ENCODE measurements at regions not wholly inside any gene's neighbourhood (a gene's known extent, or its start where the extent isn't known, plus 50 kb on each side); places are given as distances from the start of the nearest gene placed in this dataset.
"Not testable (repeated sequence)": the region's sequence is repeated elsewhere in the genome, so short reads cannot be mapped to it uniquely, and the experiment has no call there.

DNA sequence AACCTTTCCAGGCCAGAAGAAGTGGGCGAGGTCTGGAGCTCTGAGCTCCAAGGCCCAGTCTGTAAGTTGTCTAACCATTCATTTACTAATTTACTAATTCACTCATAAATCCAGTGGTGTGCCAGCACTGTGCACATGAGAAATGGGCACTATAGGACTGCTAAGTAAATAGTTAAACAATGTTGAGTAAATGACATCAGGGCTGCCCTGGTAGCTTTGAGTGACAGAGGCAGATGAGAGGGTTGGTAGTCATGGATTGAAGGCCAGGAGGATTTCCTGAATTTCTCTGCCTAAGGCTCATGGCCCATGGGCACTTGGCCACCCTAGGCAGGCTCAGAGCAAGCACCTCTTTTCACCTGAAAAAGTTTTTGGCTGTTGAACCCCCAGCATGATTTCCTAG is 216.9 kb upstream of the RXFP2 start:
- DNase-seq = no peak

DNA sequence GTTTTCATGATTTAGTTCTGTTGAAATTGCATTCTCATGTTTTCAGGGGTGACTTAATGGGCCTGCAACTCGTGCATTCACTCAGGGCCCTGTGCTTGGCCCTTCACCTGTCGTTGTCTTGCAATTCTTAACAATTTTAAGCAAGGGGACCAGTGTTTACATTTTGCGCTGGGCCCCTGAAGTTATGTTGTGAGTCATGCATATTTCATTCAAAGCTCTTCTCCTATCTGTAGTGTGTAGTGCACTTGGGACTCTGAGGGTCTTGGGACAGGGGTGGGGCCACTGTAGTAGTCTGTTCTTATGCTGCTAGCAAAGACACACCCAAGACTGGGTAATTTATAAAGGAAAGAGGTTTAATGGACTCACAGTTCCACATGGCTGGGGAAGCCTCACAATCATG is 211.2 kb upstream of the RXFP2 start:
- DNase-seq = no peak

DNA sequence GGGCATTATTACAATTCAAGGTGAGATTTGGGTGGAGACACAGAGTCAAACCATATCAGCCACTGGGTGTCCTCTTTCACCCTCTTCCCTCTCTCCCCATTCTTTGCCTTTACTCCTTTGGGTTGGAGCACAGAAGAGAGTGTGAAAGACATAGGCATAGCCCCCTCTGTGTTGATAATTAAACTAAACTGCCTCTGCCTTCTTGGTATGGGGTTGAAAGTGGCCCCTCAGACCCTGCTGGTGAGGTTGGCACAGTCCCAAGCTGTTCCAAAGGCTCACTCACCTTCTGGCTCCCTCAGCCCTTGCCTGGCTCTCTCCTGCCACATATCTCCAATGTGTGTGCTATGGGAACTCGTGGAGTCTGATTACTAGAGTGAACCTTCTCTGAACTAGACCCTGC is 210.6 kb upstream of the RXFP2 start:
- no peak for DNase-seq

DNA sequence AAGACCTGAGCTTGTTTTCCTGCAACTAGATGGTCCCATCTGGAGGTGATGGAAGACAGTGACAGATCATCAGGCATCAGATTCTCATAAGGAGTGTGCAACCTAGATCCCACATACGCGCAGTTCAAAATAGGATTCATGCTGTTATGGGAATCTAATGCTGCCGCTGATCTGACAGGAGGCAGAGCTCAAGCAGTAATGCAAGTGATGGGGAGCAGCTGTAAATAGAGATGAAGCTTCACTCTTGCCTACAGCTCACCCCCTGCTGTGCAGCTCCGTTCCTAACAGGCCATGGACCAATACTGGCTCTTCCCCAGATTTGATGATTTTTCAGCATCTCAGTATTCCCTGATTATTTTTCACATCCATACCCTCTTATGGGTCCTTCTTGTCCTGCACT is 208.4 kb upstream of the RXFP2 start:
- DNase-seq = no peak

DNA sequence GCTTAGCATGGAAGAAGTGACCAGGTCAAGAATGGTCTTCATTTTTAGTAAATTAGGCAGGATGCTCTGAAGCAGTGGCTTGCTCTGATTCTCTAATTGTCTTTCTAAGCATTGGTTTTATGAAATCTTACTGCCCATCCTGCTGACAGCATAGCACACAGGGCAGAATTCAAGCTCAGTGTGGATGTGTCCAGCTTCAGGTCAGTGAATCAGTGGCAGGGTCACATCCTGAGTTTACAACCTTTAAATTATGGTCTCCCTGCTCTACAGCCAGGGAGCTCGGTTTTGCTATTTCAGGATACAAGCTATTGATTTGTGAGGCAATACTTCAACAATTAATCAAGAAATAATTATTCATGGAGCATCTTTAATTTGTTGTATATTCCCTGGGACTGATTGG is 202.3 kb upstream of the RXFP2 start:
- no peak for DNase-seq

DNA sequence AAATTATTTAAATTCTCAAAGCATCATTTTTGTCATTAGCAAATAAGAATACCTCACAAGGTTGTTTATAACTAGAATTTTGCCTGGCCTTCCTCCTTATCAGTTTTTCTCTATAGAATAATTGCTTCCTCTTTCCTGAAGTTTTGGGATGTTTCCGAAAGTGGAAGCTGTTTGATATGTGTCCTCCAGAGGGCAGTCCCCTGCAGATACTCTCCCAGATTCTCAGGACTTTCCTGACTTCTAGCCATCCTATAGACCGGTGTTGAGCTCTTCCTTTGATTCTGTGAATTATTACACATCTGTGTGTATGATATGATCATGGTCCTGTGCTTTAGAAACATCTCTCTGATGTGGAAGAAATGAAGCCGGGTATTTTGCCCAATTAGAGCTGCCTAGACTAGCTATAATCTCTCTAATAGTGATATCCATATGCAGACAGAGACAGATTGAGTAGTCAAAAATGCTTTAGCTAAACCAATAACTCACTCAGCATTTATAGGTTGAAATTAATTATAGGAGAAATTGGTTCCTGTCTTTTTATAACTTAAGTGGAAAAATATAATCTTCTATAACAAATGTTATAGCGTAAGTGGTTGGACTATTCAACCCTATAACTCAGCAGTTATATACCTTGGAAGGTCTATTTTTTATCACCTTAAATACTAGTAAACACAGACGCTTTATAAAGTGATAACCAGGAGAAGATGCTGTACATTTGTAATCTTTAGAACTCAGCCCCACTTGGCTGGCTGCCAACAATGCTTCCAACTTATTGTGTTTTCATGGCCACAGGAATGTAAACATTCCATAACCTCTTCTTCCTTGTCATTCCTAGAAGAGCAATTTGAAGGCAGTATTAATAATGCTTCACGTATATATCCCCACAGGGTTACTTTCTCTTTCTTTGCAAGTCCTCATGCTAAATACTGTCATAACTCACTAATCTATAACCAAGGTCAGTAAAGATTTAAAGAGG is 201.0 kb upstream of the RXFP2 start:
- DNase-seq = no peak

DNA sequence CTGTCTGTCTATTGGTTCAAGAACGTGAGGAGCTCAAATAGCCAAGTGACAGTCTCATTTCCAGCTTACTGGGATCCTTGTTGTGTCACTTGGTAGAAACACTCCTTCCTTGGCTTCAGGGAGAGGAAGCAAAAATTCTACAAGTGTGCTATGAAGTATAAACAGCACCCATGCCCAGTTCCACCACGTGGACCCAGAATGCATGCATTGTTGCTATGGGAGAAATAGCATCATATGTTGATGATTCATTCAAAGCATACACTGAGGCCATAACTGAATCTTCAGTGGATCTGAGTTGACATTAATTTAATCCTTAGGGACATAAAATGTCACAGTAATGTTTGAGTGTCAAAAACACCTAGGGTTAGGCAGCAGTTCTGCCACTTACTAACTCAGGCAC is 199.0 kb upstream of the RXFP2 start:
- DNase-seq = no peak

DNA sequence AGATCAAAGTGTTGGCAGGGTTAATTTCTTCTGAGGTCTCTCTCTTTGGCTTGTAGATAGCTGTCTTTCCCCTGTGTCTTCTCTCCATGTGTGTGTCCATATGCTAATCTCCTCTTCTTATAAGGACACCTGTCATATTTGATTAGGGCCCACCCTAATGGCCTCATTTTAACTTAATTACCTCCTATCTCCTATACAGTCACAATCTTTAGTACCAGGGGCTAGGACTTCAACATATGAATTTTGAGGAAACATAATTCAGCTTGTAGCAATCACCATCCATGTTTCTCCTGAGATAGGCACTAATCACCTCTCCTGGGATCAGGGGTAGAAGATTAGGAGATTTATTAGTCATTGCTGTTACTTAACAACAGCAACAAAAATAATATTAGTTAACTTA is 196.1 kb upstream of the RXFP2 start:
- DNase-seq = no peak

DNA sequence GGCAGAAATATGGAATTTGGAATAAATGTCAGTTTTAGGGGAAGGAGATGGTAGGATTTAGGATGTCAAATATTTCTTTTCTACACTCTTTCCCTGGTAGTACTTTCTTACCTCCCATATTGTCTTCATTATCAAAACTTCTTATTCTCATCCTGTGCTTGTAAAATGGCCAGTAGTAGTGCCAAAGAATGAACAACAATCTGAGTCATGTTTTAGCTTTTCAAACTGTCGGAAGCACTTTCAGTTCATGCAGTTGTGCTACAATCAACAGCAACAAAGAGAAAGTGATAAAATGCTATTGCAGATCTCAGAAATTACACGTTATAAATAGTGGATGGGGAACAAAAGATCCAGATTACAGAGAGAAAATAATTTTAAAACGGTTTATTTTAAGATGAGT is 193.7 kb upstream of the RXFP2 start:
- no peak for DNase-seq

DNA sequence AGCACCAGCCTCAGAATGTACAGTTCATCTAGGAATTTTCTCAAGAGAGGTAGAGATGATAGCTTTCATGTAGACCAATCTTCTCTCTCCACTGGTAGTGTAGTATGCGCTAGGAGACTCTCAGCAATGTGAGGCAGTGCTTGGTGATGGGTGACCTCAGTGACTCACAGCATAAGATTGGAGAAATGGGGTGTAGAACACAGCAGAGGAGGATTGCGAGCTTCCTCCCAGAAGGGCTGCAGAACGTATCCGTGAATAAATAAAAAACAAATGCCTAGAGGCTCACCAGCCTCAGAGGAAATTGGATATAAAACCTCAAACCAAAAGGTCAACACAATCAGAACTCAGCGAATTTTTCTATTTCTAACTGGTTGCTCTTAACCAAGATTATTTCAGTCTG is 182.9 kb upstream of the RXFP2 start:
- no peak for DNase-seq

DNA sequence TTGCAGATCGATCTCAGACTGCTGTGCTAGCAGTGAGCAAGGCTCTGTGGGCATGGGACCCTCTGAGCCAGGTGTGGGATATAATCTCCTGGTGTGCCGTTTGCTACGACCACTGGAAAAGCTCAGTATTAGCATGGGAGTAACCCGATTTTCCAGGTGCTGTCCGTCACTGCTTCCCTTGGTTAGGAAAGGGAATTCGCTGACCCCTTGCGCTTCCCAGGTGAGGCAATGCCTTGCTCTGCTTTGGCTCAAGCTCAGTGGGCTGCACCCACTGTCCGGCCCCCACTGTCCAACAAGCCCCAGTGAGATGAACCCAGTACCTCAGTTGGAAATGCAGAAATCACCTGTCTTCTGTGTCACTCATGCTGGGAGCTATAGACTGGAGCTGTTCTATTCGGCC is 155.1 kb upstream of the RXFP2 start:
- DNase-seq = not testable (repeated sequence)

DNA sequence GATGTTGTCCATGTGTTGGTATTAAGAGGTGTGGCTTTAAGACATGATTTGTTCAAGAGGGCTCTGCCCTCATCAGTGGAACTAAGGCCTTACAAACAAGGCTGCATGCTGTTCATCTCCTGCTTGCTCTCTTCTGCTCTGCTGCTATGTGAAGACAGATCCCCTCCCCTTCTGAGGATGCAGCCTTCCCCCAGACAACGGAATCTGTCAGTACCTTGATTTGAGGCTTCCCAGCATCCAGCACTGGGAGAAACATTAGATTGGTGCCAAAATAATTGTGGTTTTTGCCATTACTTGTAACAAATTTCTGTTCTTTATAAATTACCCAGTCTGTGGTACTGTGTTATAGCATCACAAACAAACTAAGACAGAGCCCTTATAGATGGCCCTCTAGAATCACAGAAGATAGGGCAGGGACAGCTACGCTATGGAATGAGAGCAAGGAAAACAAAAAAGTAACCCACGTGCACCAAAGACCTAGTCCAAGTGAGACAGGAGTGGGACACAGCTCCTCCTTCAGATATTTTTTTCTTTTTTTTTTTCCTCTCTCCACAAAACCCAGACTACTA is 151.5 kb upstream of the RXFP2 start:
- DNase-seq = no peak

DNA sequence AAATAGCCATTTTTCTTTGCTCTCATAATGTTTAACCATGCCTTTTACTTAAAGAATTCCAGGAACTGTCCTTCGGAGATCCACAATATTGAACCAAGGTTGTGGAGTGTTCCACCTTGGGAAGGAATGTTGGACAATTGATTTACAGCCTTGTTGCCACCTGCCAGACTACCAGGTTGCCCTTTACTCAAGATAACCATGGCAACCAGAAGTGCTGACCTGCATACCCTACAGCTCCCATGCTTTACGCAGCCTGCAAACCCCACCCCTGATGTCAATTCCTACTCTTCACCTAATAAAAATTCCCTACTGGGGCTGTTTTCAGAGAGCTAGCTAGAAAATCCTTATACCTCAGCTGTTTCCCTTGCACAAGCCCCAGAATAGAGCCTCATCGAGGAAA is 151.0 kb upstream of the RXFP2 start:
- peak; percentile 56 for DNase-seq

DNA sequence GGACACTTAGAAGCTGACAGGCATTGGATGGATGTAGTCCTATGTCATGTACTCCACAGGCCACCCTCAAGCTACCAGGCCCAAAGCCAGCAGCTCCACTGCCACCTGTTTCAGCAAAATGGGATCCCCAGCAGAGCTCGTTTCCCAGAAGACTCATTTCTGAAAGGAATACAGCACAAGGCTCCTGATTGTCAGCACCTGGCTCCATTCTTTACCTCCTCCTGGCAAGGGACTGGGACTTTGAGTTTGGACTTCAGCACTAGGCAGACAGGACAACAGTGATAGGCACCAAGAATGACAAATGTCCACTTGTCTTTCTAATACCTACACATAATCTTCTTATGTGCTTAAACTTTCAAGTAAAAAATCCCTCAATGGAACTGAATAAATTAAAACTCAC is 150.4 kb upstream of the RXFP2 start:
- DNase-seq = no peak

DNA sequence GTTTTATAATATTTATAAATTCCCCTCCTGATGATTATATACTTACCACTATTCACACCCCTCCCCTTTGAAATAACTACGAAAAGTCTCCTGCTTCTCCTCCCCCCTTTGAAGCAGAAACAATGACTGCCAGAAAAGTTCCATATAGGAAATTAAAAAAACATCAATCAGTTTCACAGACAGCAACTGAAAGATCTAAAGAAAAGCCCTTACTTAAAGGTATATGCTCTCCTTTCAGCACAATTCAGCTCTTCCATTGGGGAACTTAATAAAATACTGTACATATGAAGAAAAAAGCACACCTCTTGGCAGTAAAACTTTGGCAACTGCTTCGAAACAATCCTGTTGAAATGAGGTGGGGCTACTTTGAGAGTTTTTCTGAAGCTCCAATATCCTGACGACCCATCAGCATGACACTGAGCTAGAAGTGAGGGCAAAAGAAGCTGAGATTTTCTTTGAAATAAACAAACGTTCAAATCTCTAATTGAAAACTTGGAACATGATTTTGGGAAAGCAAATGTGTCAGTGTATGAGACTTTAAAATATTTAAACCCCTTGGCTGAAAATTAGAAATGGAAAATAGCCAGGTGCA is 147.6 kb upstream of the RXFP2 start:
- no peak for DNase-seq

DNA sequence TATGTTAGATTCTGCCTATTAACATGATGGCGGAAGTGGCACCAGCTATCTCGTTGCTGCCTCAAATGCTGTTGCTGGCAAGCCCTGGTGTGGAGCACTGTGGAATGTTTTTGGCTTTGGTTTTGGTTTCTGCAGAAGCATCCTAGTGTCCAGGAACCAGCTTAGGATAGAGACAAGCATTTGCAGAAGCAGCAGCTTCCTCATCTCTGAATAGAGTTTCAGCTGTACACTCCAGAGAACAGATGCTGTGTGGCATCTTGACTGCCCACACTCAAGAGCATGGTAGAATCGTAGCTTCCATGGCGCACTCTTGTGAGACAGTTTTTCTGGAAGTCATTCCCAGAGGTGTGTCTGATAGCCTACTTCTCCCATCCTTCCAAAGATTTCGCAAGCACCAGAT is 145.3 kb upstream of the RXFP2 start:
- DNase-seq = no peak

DNA sequence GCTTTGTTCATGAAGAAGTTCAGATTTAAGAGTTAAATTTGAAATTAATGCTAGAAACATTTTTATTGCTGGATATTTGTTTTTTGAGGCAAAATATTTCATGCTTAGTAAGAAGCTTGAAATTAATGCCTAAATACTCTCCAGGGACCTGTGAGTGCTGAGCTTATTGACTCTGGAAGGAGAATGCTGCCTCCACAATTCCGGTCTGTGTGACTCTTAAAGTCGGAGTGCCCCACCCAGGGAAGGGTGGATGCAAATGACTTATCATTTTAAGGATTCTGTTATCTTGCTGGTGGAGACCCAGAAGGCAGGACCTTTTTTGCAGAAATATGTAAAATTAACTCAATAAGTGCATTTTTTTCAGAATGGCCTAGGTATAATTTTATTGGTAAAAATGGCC is 143.8 kb upstream of the RXFP2 start:
- no peak for DNase-seq

DNA sequence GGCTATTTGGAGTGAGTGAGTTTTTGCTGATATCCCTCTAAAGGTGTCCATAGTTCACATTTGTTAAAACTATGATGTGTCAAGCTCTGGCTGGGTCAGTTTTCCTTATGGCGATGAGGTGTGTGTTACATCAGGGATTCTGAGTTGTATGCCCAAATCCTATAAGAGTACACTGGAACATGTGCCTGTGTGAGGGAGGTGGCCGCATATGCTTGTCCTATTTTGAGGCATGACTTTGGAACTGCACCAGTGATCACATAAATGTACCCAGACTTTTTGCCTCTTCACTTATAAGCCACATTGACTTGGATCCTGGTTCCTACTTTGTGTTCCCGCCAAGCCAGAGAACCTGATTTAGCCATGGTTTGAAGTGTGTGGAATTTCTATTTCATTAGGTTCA is 140.3 kb upstream of the RXFP2 start:
- no peak for DNase-seq

DNA sequence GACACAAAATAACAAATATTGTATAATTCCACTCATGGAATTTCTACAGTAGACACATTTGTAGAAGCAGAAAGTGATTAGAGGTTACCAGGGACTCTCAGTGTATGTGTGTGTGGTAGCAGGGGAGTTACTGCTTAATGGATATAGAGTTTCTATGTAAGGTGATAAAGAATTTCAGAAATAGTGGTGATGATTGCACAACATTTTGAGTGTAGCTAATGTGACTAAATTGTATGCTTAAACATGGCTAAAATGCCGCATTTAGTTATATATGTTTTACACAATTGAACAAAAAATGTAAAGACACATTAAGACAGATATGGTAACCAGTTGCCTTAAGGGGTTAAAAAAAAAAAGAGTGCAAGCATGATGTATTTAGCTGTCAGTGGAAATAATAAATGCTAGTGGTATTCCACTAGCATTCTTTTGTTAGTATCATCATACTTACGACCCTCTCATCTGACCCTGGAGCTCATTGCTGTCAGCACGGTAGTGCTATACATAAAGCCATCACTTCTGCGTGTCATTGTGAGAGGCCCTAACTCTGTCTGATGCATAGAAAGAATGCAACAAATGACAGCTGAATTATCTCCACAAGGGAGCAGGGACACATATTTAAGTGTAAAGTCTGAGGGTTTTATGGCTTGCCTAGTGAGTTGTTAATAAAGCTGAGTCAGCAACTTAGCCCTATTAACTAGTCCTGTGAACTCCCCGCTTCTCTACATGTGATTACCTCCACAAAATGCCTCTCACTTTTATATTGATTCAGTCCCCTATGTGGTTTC is 134.1 kb upstream of the RXFP2 start:
- no peak for DNase-seq

DNA sequence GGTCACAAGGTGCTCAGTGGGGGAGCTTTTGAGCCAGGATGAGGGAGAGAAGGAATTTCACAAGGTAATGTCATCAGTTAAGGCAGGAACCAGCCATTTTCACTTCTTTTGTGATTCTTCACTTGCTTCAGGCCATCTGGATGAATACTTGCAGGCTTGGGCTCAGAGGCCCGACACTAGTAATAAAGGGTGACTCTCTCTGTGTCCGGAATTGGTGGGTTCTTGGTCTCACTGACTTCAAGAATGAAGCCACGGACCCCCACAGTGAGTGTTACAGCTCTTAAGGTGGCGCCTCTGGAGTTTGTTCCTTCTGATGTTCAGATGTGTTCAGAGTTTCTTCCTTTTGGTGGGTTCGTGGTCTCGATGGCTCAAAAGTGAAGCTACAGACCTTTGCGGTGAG is 131.8 kb upstream of the RXFP2 start:
- not testable (repeated sequence) for DNase-seq

DNA sequence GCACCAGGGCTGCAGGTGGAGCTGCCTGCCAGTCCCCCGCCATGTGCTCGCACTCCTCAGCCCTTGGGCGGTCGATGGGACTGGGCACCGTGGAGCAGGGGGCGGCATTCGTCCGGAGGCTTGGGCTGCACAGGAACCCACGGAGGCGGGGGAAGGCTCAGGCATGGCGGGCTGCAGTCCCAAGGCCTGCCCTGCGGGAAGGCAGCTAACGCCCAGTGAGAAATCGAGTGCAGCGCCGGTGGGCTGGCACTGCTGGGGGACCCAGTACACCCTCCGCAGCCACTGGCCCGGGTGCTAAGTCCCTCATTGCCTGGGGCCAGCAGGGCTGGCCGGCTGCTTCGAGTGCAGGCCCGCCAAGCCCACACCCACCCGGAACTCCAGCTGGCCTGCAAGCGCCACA is 130.5 kb upstream of the RXFP2 start:
- not testable (repeated sequence) for DNase-seq

DNA sequence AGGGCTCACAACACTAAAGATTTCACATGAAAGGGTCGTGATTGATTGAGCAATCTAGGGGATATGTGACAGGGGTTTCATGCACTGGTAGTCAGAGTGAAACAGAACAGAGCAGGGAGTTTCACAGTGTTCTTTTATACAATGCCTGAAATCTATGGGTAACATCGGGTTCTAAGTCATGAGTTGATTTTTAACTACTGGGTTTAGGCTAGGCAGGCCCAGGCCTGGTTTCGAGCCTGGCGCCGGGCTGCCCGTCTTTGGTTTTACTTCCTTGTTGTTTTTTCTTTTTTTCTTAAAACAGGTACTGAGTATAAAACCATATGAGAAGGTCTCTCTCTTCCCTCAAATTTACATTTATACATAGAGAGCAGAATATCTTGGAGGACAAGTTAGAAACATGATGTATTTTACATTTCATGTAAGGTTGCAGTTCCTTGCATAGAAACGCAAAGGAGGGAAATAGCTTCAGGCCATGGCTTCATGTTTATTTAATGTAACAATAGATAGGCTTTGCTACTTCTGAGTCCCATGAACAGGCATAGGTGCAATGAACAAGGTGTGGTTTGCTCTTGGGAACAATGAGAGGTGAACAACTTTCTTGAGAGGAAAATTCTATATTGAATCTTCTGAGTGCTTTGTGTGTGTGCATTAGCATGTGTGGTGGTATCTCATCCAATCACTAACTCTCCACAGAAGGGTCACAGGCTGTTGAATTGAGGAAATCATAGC is 128.9 kb upstream of the RXFP2 start:
- no peak for DNase-seq

DNA sequence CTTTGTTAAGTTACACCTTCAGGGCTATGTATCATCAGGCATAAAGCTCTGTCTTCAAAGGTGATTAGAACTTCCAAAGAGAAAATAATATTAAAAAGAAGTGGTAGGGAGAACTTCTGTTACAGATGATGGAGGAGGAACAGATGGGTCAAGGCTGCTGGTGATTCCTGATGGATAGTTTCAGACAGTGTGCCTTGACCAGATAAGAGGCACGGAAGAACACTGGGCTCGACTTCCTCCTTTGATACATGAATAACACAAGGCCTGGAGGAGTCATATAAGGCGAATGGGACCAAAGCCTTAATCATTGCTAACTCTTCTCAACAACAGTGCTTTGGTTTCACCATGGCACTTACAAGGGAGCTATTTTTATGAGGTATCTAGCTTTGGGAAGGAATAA is 128.1 kb upstream of the RXFP2 start:
- DNase-seq = no peak

Data from islet precursor cell (in vitro differentiated cells).